Natural killer cell (primary cell): ENCODE measurements at regions not wholly inside any gene's neighbourhood (a gene's known extent, or its start where the extent isn't known, plus 50 kb on each side); places are given as distances from the start of the nearest gene placed in this dataset.

ENCODE experiments used
- ATAC-seq, 3 donors: fragments of 150-1000 bp in 2 of 3; fragments of 200-7000 bp in 1 of 3; cut with Tn5 transposase; 1 replicate in 1 of 3; 2 replicates in 2 of 3; pipeline ENCODE4 v1.10.0; 2021; ENCODE audit warnings: mild to moderate bottlenecking in 2 of 3, moderate library complexity in 2 of 3
- DNase-seq, 2 donors: peaks; one replicate each; pipeline versions ENCODE4 v3.0.0 to v3.0.0-alpha.2; 2013 to 2021; ENCODE audit warnings: mixed read lengths in 1 of 2
- H3K27ac ChIP-seq: one replicate; pipeline ENCODE4 v1.5.1; 2013; ENCODE audit warnings: mild to moderate bottlenecking, low read length
- H3K27me3 ChIP-seq: one replicate; pipeline ENCODE4 v1.6.1; 2013; ENCODE audit warnings: low read length; ENCODE audit not compliant: control insufficient read depth, insufficient read depth
- H3K36me3 ChIP-seq: one replicate; pipeline ENCODE4 v1.6.1; 2013; ENCODE audit warnings: low read length; ENCODE audit not compliant: control insufficient read depth, insufficient read depth
- H3K4me1 ChIP-seq: one replicate; pipeline ENCODE4 v1.6.1; 2013; ENCODE audit warnings: low read length; ENCODE audit not compliant: control insufficient read depth, insufficient read depth
- H3K4me3 ChIP-seq: one replicate; pipeline ENCODE4 v1.5.1; 2013; ENCODE audit warnings: low read length
- H3K9me3 ChIP-seq: one replicate; pipeline ENCODE4 v1.6.1; 2013; ENCODE audit warnings: low read length; ENCODE audit not compliant: control insufficient read depth, insufficient read depth
- H3K27ac Mint-ChIP-seq, 2 donors: one replicate each; pipeline ENCODE4 v1.8.0; 2022; ENCODE audit warnings: mild to moderate bottlenecking in 2 of 2, mixed read lengths in 2 of 2, moderate library complexity in 1 of 2
- H3K27me3 Mint-ChIP-seq, 2 donors: one replicate each; pipeline ENCODE4 v1.8.0; 2022; ENCODE audit warnings: low read depth in 2 of 2, mixed read lengths in 2 of 2
- H3K36me3 Mint-ChIP-seq: one replicate; pipeline ENCODE4 v1.8.0; 2022; ENCODE audit warnings: mixed read lengths
- H3K4me1 Mint-ChIP-seq, 2 donors: one replicate each; pipeline ENCODE4 v1.8.0; 2022; ENCODE audit warnings: mixed read lengths in 2 of 2
- H3K4me3 Mint-ChIP-seq: one replicate; pipeline ENCODE4 v1.8.0; 2022; ENCODE audit warnings: mild to moderate bottlenecking, moderate library complexity, mixed read lengths
- H3K9me3 Mint-ChIP-seq, 2 donors: one replicate each; pipeline ENCODE4 v1.8.0; 2022; ENCODE audit warnings: mixed read lengths in 2 of 2
- CTCF ChIP-seq: fragments of 200-600 bp; IDR thresholded peaks from one replicate; pipeline ENCODE4 v1.8.0; 2022; ENCODE audit warnings: antibody characterized with exemption
- WGBS: methylation state at CpG from one replicate; pipeline ENCODE4 v1.1.7; 2013; ENCODE audit warnings: missing lambda C conversion rate; ENCODE audit not compliant: insufficient coverage; 5-methylcytosine and 5-hydroxymethylcytosine counted together
- intact Hi-C: fragments of 100-400 bp; cut with micrococcal nuclease; formaldehyde crosslinking; loops from one replicate; pipeline ENCODE4 v1.14.2; 2022

DNA sequence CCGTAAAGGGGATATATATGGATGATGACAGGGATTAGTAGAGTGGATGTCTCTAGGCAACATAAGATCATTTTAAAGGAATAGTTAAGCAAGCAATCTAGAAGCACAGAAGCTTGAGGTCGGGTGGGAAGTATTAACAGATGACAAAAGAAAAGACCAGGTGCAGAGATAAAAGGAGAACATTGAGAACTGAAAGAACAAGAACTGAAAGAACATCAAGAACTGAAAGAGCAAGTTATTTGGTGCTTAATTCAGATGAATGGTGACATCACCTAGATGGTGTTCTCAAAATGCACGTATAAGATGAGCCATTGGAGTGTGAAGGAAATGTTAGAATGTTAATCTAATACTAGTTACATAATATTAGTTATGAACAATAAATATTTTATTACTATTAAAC lies 224.0 kb upstream of the PDE3A start:
- H3K36me3 ChIP-seq, result no peaks in the 10 kb centered on the region
- ATAC-seq (no peak), DNase-seq (no peak)
- no peak overlapping the region for H3K27ac ChIP-seq
- no peak overlapping the region for H3K4me3 ChIP-seq
- no peak overlapping the region for H3K4me3 Mint-ChIP-seq
- WGBS, result 66% methylated on average over 2 of the region's 3 CpGs
- H3K4me1 ChIP-seq, result no peaks in the 10 kb centered on the region
- H3K27me3 ChIP-seq, result no peaks in the 10 kb centered on the region
- no peak for TF ChIP-seq CTCF
- H3K9me3 Mint-ChIP-seq, result peaks cover 0 to 5% of the 10 kb centered on the region in 2 donors
- no peaks in the 10 kb centered on the region for H3K4me1 Mint-ChIP-seq
- H3K9me3 ChIP-seq, result no peaks in the 10 kb centered on the region
- H3K27me3 Mint-ChIP-seq, result no peaks in the 10 kb centered on the region
- no peak overlapping the region for H3K27ac Mint-ChIP-seq
- intact Hi-C loops, result no loop called here
- H3K36me3 Mint-ChIP-seq, result no peaks in the 10 kb centered on the region

GRCh38 chr12:20148241-20148640 lies 220.1 kb upstream of the PDE3A start:
- no peak for TF ChIP-seq CTCF
- no peaks in the 10 kb centered on the region for H3K36me3 Mint-ChIP-seq
- H3K4me3 Mint-ChIP-seq, result no peak overlapping the region

GRCh38 chr12:20150835-20151422 lies 217.4 kb upstream of the PDE3A start:
- ATAC-seq (no peak), DNase-seq (no peak)
- peaks cover 0 to 3% of the 10 kb centered on the region in 2 donors for H3K9me3 Mint-ChIP-seq
- no peaks in the 10 kb centered on the region for H3K4me1 Mint-ChIP-seq
- H3K36me3 Mint-ChIP-seq, result no peaks in the 10 kb centered on the region
- no peak overlapping the region for H3K27ac Mint-ChIP-seq
- TF ChIP-seq CTCF, result no peak
- Histone ChIP-seq H3K36me3 (no peaks in the 10 kb centered on the region), H3K27ac (no peak overlapping the region), H3K27me3 (no peaks in the 10 kb centered on the region), H3K4me3 (no peak overlapping the region), H3K9me3 (no peaks in the 10 kb centered on the region), H3K4me1 (no peaks in the 10 kb centered on the region)
- H3K27me3 Mint-ChIP-seq, result no peaks in the 10 kb centered on the region
- WGBS, result 93% methylated on average over 4 of the region's 6 CpGs
- intact Hi-C loops, result no loop called here
- no peak overlapping the region for H3K4me3 Mint-ChIP-seq

More at GRCh38 chr12:20148241-20148640, 220.1 kb upstream of the PDE3A start:
- no peak overlapping the region for H3K4me3 ChIP-seq
- no peaks in the 10 kb centered on the region for H3K9me3 ChIP-seq
- intact Hi-C loops, result no loop called here
- no peaks in the 10 kb centered on the region for H3K4me1 ChIP-seq
- WGBS, result no CpG with 5 or more reads among the region's 1 CpG
- Mint-ChIP-seq H3K27me3 (no peaks in the 10 kb centered on the region), H3K9me3 (peaks cover 0 to 3% of the 10 kb centered on the region in 2 donors), H3K4me1 (no peaks in the 10 kb centered on the region), H3K27ac (no peak overlapping the region)
- no peak for DNase-seq
- H3K27ac ChIP-seq, result no peak overlapping the region
- no peaks in the 10 kb centered on the region for H3K27me3 ChIP-seq
- no peaks in the 10 kb centered on the region for H3K36me3 ChIP-seq
- no peak for ATAC-seq

GRCh38 chr12:20154052-20154451 lies 214.3 kb upstream of the PDE3A start:
- H3K27ac ChIP-seq, result no peak overlapping the region
- Mint-ChIP-seq H3K4me1 (no peaks in the 10 kb centered on the region), H3K27me3 (no peaks in the 10 kb centered on the region), H3K27ac (no peak overlapping the region), H3K4me3 (no peak overlapping the region), H3K36me3 (no peaks in the 10 kb centered on the region), H3K9me3 (no peaks in the 10 kb centered on the region)
- H3K36me3 ChIP-seq, result no peaks in the 10 kb centered on the region
- H3K4me3 ChIP-seq, result no peak overlapping the region
- WGBS, result 100% methylated on average over 1 of the region's 1 CpG
- no peak for TF ChIP-seq CTCF
- intact Hi-C loops, result no loop called here
- H3K27me3 ChIP-seq, result no peaks in the 10 kb centered on the region
- ATAC-seq (no peak), DNase-seq (no peak)
- H3K9me3 ChIP-seq, result no peaks in the 10 kb centered on the region
- H3K4me1 ChIP-seq, result no peaks in the 10 kb centered on the region
